GM12892 (cell line): ENCODE measurements at regions not wholly inside any gene's neighbourhood (a gene's known extent, or its start where the extent isn't known, plus 50 kb on each side); places are given as distances from the start of the nearest gene placed in this dataset.

Source experiments
- DNase-seq: peaks from one replicate; pipeline ENCODE4 v3.0.0; 2011; ENCODE audit not compliant: insufficient read length
- FAIRE-seq: peaks from 2 replicates; lab custom pipeline; 2011; peaks lifted over from hg19 to GRCh38; lab: Jason Lieb, UNC
- POLR2A ChIP-seq: IDR thresholded peaks from 2 replicates; pipeline ENCODE4 v1.6.1; 2011; ENCODE audit warnings: low read depth, low read length, control low read depth
- POLR2AphosphoS5 ChIP-seq: IDR thresholded peaks from 2 replicates; pipeline ENCODE4 v1.6.1; 2011; ENCODE audit warnings: low read depth, low read length, control low read depth
- TAF1 ChIP-seq: IDR thresholded peaks from 2 replicates; pipeline ENCODE4 v1.6.1; 2011; ENCODE audit warnings: low read depth, mild to moderate bottlenecking, control low read depth, low read length, borderline replicate concordance

DNA sequence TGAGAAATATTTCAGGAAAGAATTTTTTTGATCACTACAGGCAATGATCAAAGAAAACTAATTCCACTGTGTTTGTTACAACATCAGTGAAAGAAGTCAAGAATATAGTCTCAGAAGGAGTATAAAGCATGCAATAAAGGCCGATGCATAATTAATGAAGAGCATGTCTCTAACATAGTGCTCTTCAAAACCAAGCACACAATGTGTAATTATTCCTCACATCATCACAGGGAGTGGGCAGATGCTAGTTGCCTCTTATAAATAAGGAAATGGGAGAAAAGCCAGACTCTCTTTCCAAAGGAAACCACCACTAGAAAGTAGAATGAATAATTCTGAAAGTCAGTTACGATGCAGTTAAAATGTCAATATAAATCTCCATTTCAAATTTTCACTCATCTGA, 220.1 kb downstream of the TEX36 start:
- no peak for FAIRE-seq
- no peak for DNase-seq
- no peak for TF ChIP-seq POLR2AphosphoS5

DNA sequence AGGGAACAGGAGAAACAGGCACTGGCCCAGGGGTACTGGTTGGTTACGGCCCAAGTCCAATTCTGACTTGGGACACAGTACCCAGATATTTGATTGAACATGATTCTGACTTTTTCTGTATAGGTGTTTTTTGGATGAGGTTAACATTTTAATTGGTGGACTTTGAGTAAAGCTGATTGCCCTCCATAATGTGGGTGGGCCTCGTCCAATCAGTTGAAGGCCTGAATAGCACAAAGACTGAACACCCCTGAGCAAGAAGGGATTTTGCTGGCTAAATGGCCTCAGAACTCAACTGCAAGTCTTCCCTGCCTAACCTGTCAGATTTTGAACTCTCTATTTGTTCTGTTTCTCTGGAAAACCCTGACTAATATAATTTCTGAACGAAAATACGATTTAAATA, 222.6 kb downstream of the TEX36 start:
- DNase-seq = no peak
- TF ChIP-seq TAF1 = no peak
- TF ChIP-seq POLR2A = no peak
- no peak for TF ChIP-seq POLR2AphosphoS5
- FAIRE-seq = no peak

DNA sequence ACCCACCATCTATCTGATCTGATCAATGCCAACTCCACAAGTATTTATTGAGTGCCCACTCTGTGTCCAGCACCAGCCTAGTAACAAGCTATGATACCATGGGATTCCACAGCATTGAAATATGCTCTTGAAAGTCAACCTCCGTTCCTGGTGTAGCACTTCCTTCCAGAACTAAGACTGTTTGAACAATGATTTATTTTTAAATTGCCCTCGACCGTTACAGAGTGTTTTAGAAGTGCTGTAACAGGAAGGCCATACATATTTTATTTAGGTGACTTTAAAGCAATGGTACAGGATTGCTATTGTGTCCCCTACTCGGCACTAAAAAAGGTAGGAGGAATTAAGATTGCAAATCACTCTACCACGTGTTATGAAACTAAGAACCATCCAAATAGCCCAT, 225.6 kb downstream of the TEX36 start:
- DNase-seq (no peak), FAIRE-seq (no peak)
- TF ChIP-seq POLR2A (no peak), TAF1 (no peak), POLR2AphosphoS5 (no peak)

DNA sequence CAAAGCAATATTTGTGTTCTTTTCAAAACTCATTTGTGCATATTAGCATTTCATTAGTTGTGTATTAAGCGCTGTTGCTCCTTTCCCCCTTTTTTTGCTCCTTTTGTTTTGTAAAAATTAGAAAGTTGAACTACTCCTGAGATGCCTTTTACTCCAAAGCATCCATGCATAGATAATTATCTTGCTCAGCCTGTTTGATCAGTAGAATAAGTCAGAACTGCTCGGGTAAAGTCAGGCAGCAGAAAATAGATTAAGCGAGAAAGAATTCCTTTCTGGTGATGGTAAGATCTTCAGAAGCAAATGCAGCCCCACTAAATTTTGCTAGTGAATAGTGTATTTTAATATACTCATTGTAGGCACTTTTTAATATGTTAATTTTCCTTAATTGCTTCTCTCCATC, 227.1 kb downstream of the TEX36 start:
- no peak for DNase-seq
- no peak for FAIRE-seq
- no peak for TF ChIP-seq POLR2AphosphoS5
- TF ChIP-seq TAF1 = no peak
- no peak for TF ChIP-seq POLR2A

DNA sequence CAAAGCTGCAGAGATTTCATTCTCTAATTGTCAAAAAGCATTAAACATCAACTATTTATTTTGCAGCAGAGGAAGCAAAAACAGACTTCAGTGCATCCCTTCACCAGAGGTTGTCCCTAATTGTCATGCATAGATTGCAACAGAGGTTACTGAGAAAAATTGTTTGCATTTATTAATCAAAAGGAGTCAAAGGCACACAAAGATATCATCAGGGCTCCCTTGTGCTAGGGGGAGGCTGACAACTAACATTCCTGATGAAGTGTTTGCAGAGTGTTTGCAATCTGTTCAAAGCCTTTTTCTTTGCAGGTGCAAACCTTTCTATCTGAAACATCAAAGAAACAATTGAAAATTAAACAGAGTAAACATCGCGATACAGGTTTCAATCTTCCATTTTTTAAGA, 227.5 kb downstream of the TEX36 start:
- TF ChIP-seq POLR2A = no peak
- TF ChIP-seq TAF1 = no peak
- TF ChIP-seq POLR2AphosphoS5 = no peak
- DNase-seq = no peak
- no peak for FAIRE-seq

DNA sequence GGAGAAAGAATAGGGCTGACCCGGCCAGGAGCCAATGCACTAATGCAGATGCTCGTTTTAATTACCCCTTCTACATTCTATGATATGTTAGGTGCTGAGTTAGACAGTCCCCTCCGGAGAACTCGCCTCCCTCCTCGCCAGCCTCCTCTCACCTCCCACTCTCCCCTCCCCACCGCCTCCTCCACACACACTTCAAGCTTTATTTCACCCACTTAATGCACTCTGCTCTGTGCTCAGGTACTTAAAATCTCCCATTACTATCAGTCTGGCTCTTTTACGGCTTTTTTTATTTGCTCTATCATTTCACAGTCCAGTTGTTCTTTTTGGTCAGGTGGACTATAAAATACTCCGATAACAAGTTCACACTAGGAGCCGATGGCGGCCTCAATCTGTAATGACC, 231.6 kb downstream of the TEX36 start:
- FAIRE-seq (no peak), DNase-seq (no peak)
- TF ChIP-seq TAF1 (no peak), POLR2AphosphoS5 (no peak)

DNA sequence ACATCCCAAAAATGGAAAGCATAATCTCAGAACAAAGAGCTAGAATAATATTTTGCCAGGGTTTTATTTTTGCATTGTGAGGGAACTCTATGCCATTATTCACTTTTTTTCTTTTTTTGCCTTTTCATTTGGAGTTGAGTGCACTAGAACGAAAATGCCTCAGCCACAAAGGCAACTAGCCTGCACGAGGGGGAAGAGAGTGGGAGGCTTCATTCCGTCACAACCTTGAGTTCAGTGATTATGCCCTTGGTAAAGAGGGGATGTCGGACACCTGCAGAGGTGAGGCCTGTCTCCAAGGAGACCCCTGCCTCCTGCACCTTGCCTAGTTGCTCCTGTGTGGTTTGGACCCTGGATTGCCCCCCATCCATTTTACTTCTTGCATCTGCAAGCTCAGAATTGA, 232.7 kb downstream of the TEX36 start:
- no peak for FAIRE-seq

DNA sequence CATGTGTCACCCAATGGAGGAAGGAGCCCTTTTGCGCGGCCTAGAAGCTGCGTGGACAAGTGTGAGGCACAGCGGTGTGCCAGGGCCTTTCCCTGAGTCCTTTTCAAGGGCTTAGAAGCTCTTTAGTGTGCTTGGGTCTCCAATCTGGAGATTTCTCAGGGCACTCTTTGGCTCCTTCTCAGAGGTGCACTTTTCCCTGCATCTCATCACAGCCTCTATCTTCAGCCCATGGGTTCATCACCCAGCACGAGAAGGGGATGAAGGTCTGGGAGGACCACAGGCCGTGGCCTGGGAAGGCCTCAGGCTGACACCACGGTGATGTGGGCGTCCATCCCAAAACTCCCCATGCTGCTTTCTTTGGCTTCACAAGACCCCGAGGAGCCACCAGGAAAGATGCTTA, 233.4 kb downstream of the TEX36 start:
- FAIRE-seq = no peak
- DNase-seq = no peak
- TF ChIP-seq POLR2AphosphoS5 (no peak), TAF1 (no peak), POLR2A (no peak)

More for the DNA sequence above, 232.7 kb downstream of the TEX36 start:
- TF ChIP-seq POLR2AphosphoS5 (no peak), TAF1 (no peak)
- DNase-seq = no peak

DNA sequence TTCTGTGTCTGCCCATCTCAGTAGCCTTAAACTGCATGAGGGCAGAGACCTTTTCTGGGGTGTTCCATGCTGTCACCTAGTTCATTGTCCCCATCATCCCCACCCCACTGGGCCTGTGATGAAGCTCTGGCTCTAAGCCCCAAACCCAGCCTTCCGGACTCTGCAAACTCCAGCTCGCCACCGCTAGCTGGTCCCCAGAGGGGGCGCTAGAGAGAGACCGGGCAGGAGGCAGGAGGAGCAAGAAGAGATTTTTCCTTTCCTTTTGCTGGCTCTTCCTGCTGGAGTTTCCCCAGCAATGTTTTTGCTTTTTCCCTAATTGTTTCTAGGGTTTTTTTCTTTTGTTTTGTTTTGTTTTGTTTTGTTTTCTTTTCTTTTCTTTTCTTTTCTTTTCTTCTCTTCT, 234.4 kb downstream of the TEX36 start:
- no peak for DNase-seq
- TF ChIP-seq POLR2AphosphoS5 (no peak), TAF1 (no peak), POLR2A (no peak)
- FAIRE-seq = no peak

DNA sequence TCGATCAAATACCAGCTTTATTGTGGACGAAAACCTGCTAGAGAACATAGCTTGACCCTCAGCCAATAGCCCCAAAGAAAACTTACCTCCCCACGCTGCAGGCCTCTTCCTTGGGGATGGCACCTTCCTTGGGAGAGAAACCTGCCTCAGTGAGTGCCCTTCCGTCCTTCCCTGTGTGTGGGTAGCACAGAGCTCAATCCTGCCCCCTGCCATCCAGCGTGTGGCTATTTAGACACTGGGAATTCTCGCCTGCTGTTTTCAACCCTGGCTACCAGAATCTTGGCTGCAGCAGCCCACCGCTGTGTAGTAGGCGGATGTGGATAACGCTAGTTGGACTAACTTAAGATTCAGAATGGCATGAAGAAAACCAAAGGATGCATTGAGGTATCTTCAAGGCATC, 238.2 kb downstream of the TEX36 start:
- DNase-seq = no peak
- TF ChIP-seq POLR2AphosphoS5 = no peak
- no peak for TF ChIP-seq TAF1
- TF ChIP-seq POLR2A = no peak
- FAIRE-seq = no peak

DNA sequence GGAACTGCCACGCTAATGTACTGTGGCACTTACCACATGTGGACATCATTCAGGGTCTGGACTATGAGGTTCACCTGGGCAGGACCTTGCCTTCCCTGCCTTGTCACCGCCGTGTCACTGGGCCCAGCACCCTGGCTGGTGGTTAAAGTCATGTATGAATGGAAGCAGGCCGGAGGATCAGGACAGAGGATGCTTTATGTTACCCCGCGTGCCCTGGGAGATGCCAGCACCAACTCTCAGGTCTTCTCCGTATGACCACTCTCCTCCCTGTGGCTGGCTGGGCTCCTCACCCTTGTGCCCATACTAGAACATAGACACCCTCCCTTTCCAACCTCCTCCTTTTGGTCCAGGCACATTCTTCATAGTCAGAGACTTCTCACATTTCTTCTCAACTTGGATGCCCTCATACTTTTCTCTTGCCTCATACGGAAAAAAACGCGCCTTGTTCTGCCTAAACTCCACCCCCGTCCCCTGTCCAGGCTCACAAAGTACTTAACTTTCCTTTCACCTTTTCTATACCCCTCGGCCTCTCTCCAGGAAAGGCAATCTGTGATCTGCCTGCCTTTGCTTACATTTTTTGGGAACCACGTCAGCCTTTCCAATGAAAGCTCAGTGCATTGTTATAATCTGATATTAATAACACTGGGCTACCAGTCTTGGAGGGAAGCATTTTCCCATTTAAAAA, 240.0 kb downstream of the TEX36 start:
- DNase-seq (no peak), FAIRE-seq (no peak)
- TF ChIP-seq POLR2A = no peak
- no peak for TF ChIP-seq TAF1
- TF ChIP-seq POLR2AphosphoS5 = no peak

DNA sequence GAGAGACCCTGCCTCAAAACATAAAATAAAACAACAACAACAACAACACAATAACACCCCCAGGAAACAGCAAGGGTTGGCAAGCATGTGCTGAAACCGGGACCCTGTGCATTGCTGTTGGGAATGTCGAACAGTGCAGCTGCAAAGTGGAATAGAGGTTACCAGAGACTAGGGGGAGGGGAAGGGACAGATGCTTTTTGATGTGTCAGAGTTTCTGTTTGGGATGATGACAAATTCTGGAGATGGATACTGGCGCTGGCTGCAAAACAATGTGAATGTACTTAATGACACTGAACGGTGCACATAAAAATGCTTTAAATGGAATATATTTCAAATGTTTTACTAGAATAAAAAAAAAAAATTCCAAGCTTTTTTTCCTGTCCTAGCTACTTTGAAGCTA, 241.8 kb downstream of the TEX36 start:
- FAIRE-seq (no peak), DNase-seq (no peak)
- no peak for TF ChIP-seq TAF1
- TF ChIP-seq POLR2AphosphoS5 = no peak
- TF ChIP-seq POLR2A = no peak
